HepG2 (cell line): ENCODE measurements at regions not wholly inside any gene's neighbourhood (a gene's known extent, or its start where the extent isn't known, plus 50 kb on each side); places are given as distances from the start of the nearest gene placed in this dataset.

Source experiments
- ATAC-seq: fragments of 200-7000 bp; cut with Tn5 transposase; 3 replicates; pipeline ENCODE4 v1.9.1; 2020; ENCODE audit warnings: mild to moderate bottlenecking, moderate library complexity
- BruUV-seq: library from RNA; stranded (reverse); fragments of 400-500 nt; replicated peaks from 2 replicates; lab custom pipeline; 2021; lab: Mats Ljungman, UMichigan
- CTCF ChIA-PET: fragments of 300-600 bp; formaldehyde crosslinking; extraction: SDS; loops from one replicate; lab custom pipeline; 2021; ENCODE audit warnings: low total read pairs, inconsistent platforms, low intra/inter-chr PET ratio; lab: Yijun Ruan, JAX
- POLR2A ChIA-PET: fragments of 350-600 bp; sonication (Branson Sonifier 250); formaldehyde crosslinking; loops from one replicate; lab custom pipeline; 2020; ENCODE audit warnings: antibody characterized with exemption, inconsistent platforms; lab: Yijun Ruan, JAX
- DNase-seq: peaks from one replicate; pipeline ENCODE4 v3.0.0-alpha.2; 2015; ENCODE audit warnings: low spot score
- FAIRE-seq: peaks from 3 replicates; lab custom pipeline; 2011; peaks lifted over from hg19 to GRCh38; lab: Jason Lieb, UNC
- H2AFZ ChIP-seq: one replicate; pipeline ENCODE4 v1.6.1; 2011; ENCODE audit warnings: low read length, inconsistent platforms
- H3K27ac ChIP-seq: fragments of 300-600 bp; 3 replicates; pipeline ENCODE4 v1.8.0; 2011; ENCODE audit warnings: mixed run types, mild to moderate bottlenecking, mixed read lengths, low read length, inconsistent platforms; ENCODE audit not compliant: insufficient read depth; ENCODE audit errors: extremely low read length
- H3K27me3 ChIP-seq, 2 experiments: fragments of 200-600 bp in 1 of 2; 2 replicates in 1 of 2; 3 replicates in 1 of 2; pipeline versions ENCODE4 v1.6.0 to v1.8.0; 2011; ENCODE audit warnings: low read length in 2 of 2, mild to moderate bottlenecking in 2 of 2, moderate library complexity in 2 of 2, inconsistent platforms in 1 of 2; ENCODE audit not compliant: insufficient read depth in 2 of 2, control insufficient read depth in 1 of 2
- H3K36me3 ChIP-seq, 2 experiments: fragments of 200-600 bp in 1 of 2; replicated peaks in 1 of 2; 2 replicates in 1 of 2; 3 replicates in 1 of 2; pipeline versions ENCODE4 v1.5.1 to v1.8.0; 2011; ENCODE audit warnings: low read length in 2 of 2, inconsistent platforms in 1 of 2; ENCODE audit not compliant: insufficient read depth in 2 of 2, control insufficient read depth in 1 of 2
- H3K4me1 ChIP-seq: 2 replicates; pipeline ENCODE4 v1.5.1; 2012; ENCODE audit warnings: low read length, inconsistent platforms; ENCODE audit not compliant: insufficient read depth
- H3K4me2 ChIP-seq: 2 replicates; pipeline ENCODE4 v1.6.0; 2011; ENCODE audit warnings: low read depth, low read length, inconsistent platforms
- H3K4me3 ChIP-seq, 3 experiments: fragments of 200-600 bp in 1 of 3; sonication (generic), shearing (Covaris generic) in 1 of 3; replicated peaks in 1 of 3; 2 replicates each; pipeline ENCODE4 v1.5.1; 2011 to 2016; ENCODE audit warnings: low read length in 3 of 3, inconsistent platforms in 2 of 3, low read depth in 2 of 3, mild to moderate bottlenecking in 2 of 3, control low read depth in 1 of 3, mixed read lengths in 1 of 3; ENCODE audit not compliant: insufficient read depth in 1 of 3
- H3K79me2 ChIP-seq: one replicate; pipeline ENCODE4 v1.6.1; 2011; ENCODE audit warnings: low read length, inconsistent platforms; ENCODE audit not compliant: insufficient read depth
- H3K9ac ChIP-seq: 2 replicates; pipeline ENCODE4 v1.6.0; 2011; ENCODE audit warnings: mild to moderate bottlenecking, low read depth, low read length, inconsistent platforms; ENCODE audit not compliant: insufficient read depth
- H3K9me3 ChIP-seq: 2 replicates; pipeline ENCODE4 v1.5.1; 2012; ENCODE audit warnings: mild to moderate bottlenecking, low read length
- H4K20me1 ChIP-seq: 2 replicates; pipeline ENCODE4 v1.6.0; 2011; ENCODE audit warnings: inconsistent platforms, mild to moderate bottlenecking, low read length, moderate library complexity; ENCODE audit not compliant: insufficient read depth
- ARID3A ChIP-seq: IDR thresholded peaks from 2 replicates; pipeline ENCODE4 v1.6.1; 2012; ENCODE audit warnings: low read depth, low read length, improper control_type of control experiment
- ATRX ChIP-seq: sonication (generic); formaldehyde crosslinking; IDR thresholded peaks from 2 replicates; pipeline ENCODE4 v1.4.0; 2020; ENCODE audit warnings: missing genetic modification reagents, borderline replicate concordance
- MAFG ChIP-seq: sonication (generic); formaldehyde crosslinking; IDR thresholded peaks from 2 replicates; pipeline ENCODE4 v1.5.1; 2020; ENCODE audit warnings: mild to moderate bottlenecking, missing genetic modification reagents
- MAFK ChIP-seq, 2 experiments: IDR thresholded peaks in 1 of 2; conservative IDR thresholded peaks in 1 of 2; 2 replicates each; pipeline ENCODE4 v1.6.1; 2011; ENCODE audit warnings: improper control_type of control experiment in 2 of 2, low read length in 2 of 2
- MAZ ChIP-seq, 2 experiments: sonication (generic) in 1 of 2; formaldehyde crosslinking in 1 of 2; IDR thresholded peaks; 2 replicates each; pipeline versions ENCODE4 v1.5.0 to v1.6.1; 2012 to 2020; ENCODE audit warnings: low read depth in 2 of 2, mild to moderate bottlenecking in 2 of 2, borderline replicate concordance in 1 of 2, improper control_type of control experiment in 1 of 2, low read length in 1 of 2, missing genetic modification reagents in 1 of 2, moderate library complexity in 1 of 2
- NPAS2 ChIP-seq: sonication (generic); formaldehyde crosslinking; IDR thresholded peaks from 2 replicates; pipeline ENCODE4 v1.8.0; 2022; ENCODE audit warnings: mild to moderate bottlenecking, missing genetic modification reagents, borderline replicate concordance
- SIN3A ChIP-seq: IDR thresholded peaks from 2 replicates; pipeline ENCODE4 v1.6.1; 2011; ENCODE audit warnings: low read depth, mild to moderate bottlenecking, control low read depth, low read length, borderline replicate concordance
- ZFP36 ChIP-seq: fragments of 150-350 bp; IDR thresholded peaks from 2 replicates; pipeline ENCODE4 v1.6.1; 2018; ENCODE audit warnings: borderline replicate concordance, low read length, low read depth; ENCODE audit not compliant: partially characterized antibody
- ZNF251 ChIP-seq: sonication (generic); formaldehyde crosslinking; IDR thresholded peaks from 2 replicates; pipeline ENCODE4 v1.9.0; 2021; ENCODE audit warnings: mild to moderate bottlenecking, missing genetic modification reagents
- ZNF292 ChIP-seq: sonication (generic); formaldehyde crosslinking; IDR thresholded peaks from 2 replicates; pipeline ENCODE4 v1.8.1; 2022; ENCODE audit warnings: mild to moderate bottlenecking, low read depth, missing genetic modification reagents, borderline replicate concordance
- ZNF570 ChIP-seq: sonication (generic); formaldehyde crosslinking; IDR thresholded peaks from 2 replicates; pipeline ENCODE4 v1.4.0; 2020; ENCODE audit warnings: mild to moderate bottlenecking, missing genetic modification reagents, borderline replicate concordance
- ZNF83 ChIP-seq: sonication (generic); formaldehyde crosslinking; IDR thresholded peaks from 2 replicates; pipeline ENCODE4 v1.4.0; 2020; ENCODE audit warnings: missing genetic modification reagents, mild to moderate bottlenecking, borderline replicate concordance
- WGBS: methylation state at CpG from one replicate; pipeline ENCODE4 v1.1.6; 2017; ENCODE audit warnings: low lambda C conversion rate; 5-methylcytosine and 5-hydroxymethylcytosine counted together
- in situ Hi-C: cut with HindIII; loops from 2 replicates; pipeline ENCODE4 v1.10.0; 2017; ENCODE audit warnings: low pct_unique_long_range_greater_than_20kb; ENCODE audit not compliant: extremely low pct_ligation_motif_present
- intact Hi-C: fragments of 100-400 bp; cut with micrococcal nuclease; formaldehyde crosslinking; loops from one replicate; pipeline ENCODE4 v1.10.0; 2022; ENCODE audit not compliant: unreplicated experiment

DNA sequence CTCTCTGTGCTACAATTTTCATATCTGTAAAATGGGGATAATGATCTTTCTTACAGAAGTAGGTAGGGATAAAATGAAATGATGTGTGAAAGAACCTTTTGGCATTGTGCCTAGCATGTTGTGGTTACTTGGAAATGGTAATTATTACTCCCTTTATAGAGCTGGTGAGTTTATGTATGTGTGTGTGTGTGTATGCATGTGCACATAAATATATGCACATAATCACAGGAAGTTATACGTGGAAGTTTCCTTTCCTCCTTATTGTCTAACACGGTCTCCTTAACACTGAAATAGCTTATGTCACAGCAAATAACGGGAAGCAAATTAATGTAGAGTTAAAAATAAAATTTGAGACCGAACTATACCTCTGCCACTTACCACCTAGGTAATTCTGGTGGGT is 163.7 kb upstream of the ZBED5 start:
- no peaks in the 10 kb centered on the region for H3K79me2 ChIP-seq
- DNase-seq: no peak
- H3K9me3 ChIP-seq: no peaks in the 10 kb centered on the region
- no peak overlapping the region for H3K9ac ChIP-seq
- intact Hi-C loops (loop anchor here (5.0 kb wide), 3 partner anchors 89 to 249 kb away; no protein-coding TSS in a partner anchor), in situ Hi-C loops (loop anchor here (5.0 to 10.0 kb wide), 3 partner anchors 89 to 243 kb away; no protein-coding TSS in a partner anchor)
- ATAC-seq: no peak
- no peak for FAIRE-seq
- no TSS peak for BruUV-seq
- H3K36me3 ChIP-seq: no peaks in the 10 kb centered on the region
- WGBS: 3% methylated on average over 4 of the region's 4 CpGs
- no peak overlapping the region for H2AFZ ChIP-seq
- H3K4me1 ChIP-seq: no peaks in the 10 kb centered on the region
- no peak overlapping the region for H3K27ac ChIP-seq
- TF ChIP-seq MAFG: no peak
- no peak for TF ChIP-seq ZNF570 (CRISPR knock-in tag)
- no peak for TF ChIP-seq ARID3A
- TF ChIP-seq MAZ (IDR thresholded peaks at IDR 0.05; ENCODE audit: borderline replicate concordance, low read depth, low read length): no peak
- no peak for TF ChIP-seq MAZ (CRISPR knock-in tag; IDR thresholded peaks at IDR 0.05; ENCODE audit: low read depth)
- TF ChIP-seq NPAS2: no peak
- no peak for TF ChIP-seq ZFP36
- no peak for TF ChIP-seq ZNF292 (CRISPR knock-in tag)
- TF ChIP-seq MAFK (conservative IDR thresholded peaks at IDR 0.05 in 1 of 2, IDR thresholded peaks at IDR 0.05 in 1 of 2; ENCODE audit: low read length in 2 of 2): no peak
- TF ChIP-seq SIN3A: no peak
- no peak for TF ChIP-seq ZNF251 (CRISPR knock-in tag)
- no peak for TF ChIP-seq ATRX (CRISPR knock-in tag)
- TF ChIP-seq ZNF83: no peak
- CTCF ChIA-PET: interaction anchor here (2.4 to 3.0 kb wide), 2 partner anchors 88 to 229 kb away, joined by 13 to 21 read pairs; no protein-coding TSS in a partner anchor
- no peak overlapping the region for H3K4me2 ChIP-seq
- H4K20me1 ChIP-seq: no peaks in the 10 kb centered on the region
- POLR2A ChIA-PET: no interaction called here
- H3K4me3 ChIP-seq: no peak overlapping the region
- H3K27me3 ChIP-seq: 0 out of 5 replicates have a peak, but pooled peaks cover 0 to 3% of the 10 kb centered on the region in 2 experiments
